ENCODE measurements at regions not wholly inside any gene's neighbourhood (a gene's known extent, or its start where the extent isn't known, plus 50 kb on each side); places are given as distances from the start of the nearest gene placed in this dataset.

GRCh38 chr19:14300303-14300702 lies 80.9 kb upstream of the ADGRE5 start:
- WGBS, 2 experiments (ENCODE audit: extremely low coverage in 1 of 2, insufficient coverage in 1 of 2, insufficient read length in 1 of 2, insufficient replicate concordance in 2 of 2, low coverage in 1 of 2, low lambda C conversion rate in 2 of 2, missing lambda C conversion rate in 1 of 2): 81% methylated on average over 6 of the region's 6 CpGs; no CpG with 5 or more reads in 1 of the 2 experiments
- no peaks in the 10 kb centered on the region for H3K79me2 ChIP-seq (ENCODE audit: control insufficient read depth in 1 of 2, insufficient read depth in 2 of 2, low read length in 2 of 2)
- H4K20me1 ChIP-seq (replicated peaks in 1 of 2; ENCODE audit: control insufficient read depth in 1 of 2, insufficient read depth in 2 of 2, low read length in 2 of 2): no peaks in the 10 kb centered on the region
- no peaks in the 10 kb centered on the region; a peak in 1 of 7 replicates for H3K27me3 ChIP-seq (replicated peaks in 1 of 4; ENCODE audit: control insufficient read depth in 3 of 4, extremely low read depth in 1 of 4, insufficient read depth in 3 of 4, low read length in 3 of 4)
- H3K18ac ChIP-seq (ENCODE audit: extremely low read depth, low read length): no peak overlapping the region
- H2AK5ac ChIP-seq (ENCODE audit: low read depth, low read length): no peak overlapping the region
- no peak overlapping the region for H3K56ac ChIP-seq (replicated peaks; ENCODE audit: insufficient read length, low read depth, low read length)
- H2BK15ac ChIP-seq (ENCODE audit: low read length): no peak overlapping the region
- ChIA-PET POLR2A (ENCODE audit: partially characterized antibody) (interaction anchor here (0.5 to 0.7 kb wide), 2 partner anchors 620 to 812 kb away, joined by 3 read pairs; no protein-coding TSS in a partner anchor), CTCF (ENCODE audit: partially characterized antibody) (interaction anchor here (0.6 to 2.2 kb wide), 9 partner anchors 13 to 269 kb away, joined by 3 to 9 read pairs (median 4); partner anchors contain the start of gene IL27RA)
- H2BK5ac ChIP-seq (ENCODE audit: low read depth, low read length): no peak overlapping the region
- H2AFZ ChIP-seq (ENCODE audit: low read length): no peak overlapping the region
- no peak overlapping the region for H3K14ac ChIP-seq (ENCODE audit: insufficient read length)
- H3K9me3 ChIP-seq (ENCODE audit: insufficient read depth in 2 of 2, low read depth in 1 of 2, low read length in 1 of 2): no peaks in the 10 kb centered on the region
- no peaks in the 10 kb centered on the region for H3K36me3 ChIP-seq (ENCODE audit: control insufficient read depth in 2 of 4, insufficient read depth in 4 of 4, low read length in 3 of 4)
- H3K23me2 ChIP-seq (ENCODE audit: low read depth, low read length): no peaks in the 10 kb centered on the region
- no peak for DNase-seq (ENCODE audit: low read depth in 1 of 2, low spot score in 2 of 2)
- H3K4me2 ChIP-seq (ENCODE audit: insufficient read depth in 1 of 2, low read depth in 2 of 2, low read length in 2 of 2): no peak overlapping the region
- H2BK120ac ChIP-seq (replicated peaks; ENCODE audit: low read depth, low read length): no peak overlapping the region
- H4K91ac ChIP-seq (replicated peaks; ENCODE audit: insufficient read length, low read length): no peak overlapping the region
- H2BK12ac ChIP-seq (ENCODE audit: low read depth, low read length): no peak overlapping the region
- no peak overlapping the region for H3K23ac ChIP-seq (ENCODE audit: insufficient read length)
- TF ChIP-seq TEAD4 (IDR thresholded peaks at IDR 0.05; ENCODE audit: low read depth, low read length) (0 out of 2 replicates have a peak, but pooled peaks have one; percentile 25), GABPA (IDR thresholded peaks at IDR 0.05; ENCODE audit: borderline replicate concordance, insufficient read depth, low read length) (no peak)
- H3K4me3 ChIP-seq (ENCODE audit: extremely low read depth in 1 of 4, insufficient read depth in 2 of 4, low read depth in 3 of 4, low read length in 4 of 4): no peak overlapping the region
- H4K5ac ChIP-seq (ENCODE audit: insufficient read length, low read depth, low read length): no peak overlapping the region
- H4K8ac ChIP-seq (ENCODE audit: extremely low read depth, insufficient read depth, low read length): no peak overlapping the region
- H2BK20ac ChIP-seq (ENCODE audit: low read length): no peak overlapping the region
- FAIRE-seq: no peak
- H3K9ac ChIP-seq (replicated peaks in 1 of 4; ENCODE audit: extremely low read depth in 1 of 4, low read depth in 3 of 4, low read length in 3 of 4): no peak overlapping the region
- peaks cover 0 to 3% (median 1%) of the 10 kb centered on the region in 4 experiments; a peak in 4 of 7 replicates for H3K4me1 ChIP-seq (replicated peaks in 1 of 4; ENCODE audit: control insufficient read depth in 3 of 4, insufficient read depth in 4 of 4, low read length in 3 of 4)
- no peaks in the 10 kb centered on the region for H3K79me1 ChIP-seq (ENCODE audit: low read depth, low read length)
- no peak overlapping the region for H3K4ac ChIP-seq (replicated peaks; ENCODE audit: insufficient read length, low read depth, low read length)
- no peak overlapping the region for H3K27ac ChIP-seq (ENCODE audit: low read depth, low read length)

Measured in H1 (cell line).